AG20443 (cell line): ENCODE measurements at regions not wholly inside any gene's neighbourhood (a gene's known extent, or its start where the extent isn't known, plus 50 kb on each side); places are given as distances from the start of the nearest gene placed in this dataset.

ENCODE experiments used
- DNase-seq: peaks from one replicate; pipeline ENCODE4 v3.0.0; 2012; ENCODE audit warnings: low spot score, mixed read lengths

DNA sequence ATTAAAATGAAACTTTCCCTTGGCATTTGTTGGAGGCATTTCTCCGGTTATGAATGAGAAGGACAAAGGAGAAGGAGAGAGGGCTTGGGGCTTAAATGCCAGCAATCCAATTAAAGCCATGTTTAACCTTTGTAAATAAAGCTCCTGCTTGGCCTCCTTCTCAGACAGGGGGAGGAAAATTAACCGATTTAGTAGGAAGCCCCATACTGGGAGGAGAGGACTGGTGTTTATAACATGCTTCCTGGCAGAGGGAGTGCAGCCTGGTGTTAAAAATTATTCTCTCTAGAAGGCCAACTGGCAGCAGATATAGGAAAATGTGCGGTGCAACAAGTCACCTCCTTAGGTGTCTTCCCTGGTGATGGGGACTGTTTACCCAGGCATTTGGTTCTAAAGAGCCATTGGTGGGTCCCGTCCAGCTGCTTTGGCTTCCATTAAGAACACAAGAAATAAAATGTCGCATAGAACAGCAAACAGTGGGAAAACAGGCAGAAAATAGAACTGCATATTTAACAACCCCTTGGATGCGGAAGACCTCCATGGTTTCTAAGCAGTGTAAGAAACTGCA is 846.5 kb downstream of the TYW1 start:
- DNase-seq = no peak

DNA sequence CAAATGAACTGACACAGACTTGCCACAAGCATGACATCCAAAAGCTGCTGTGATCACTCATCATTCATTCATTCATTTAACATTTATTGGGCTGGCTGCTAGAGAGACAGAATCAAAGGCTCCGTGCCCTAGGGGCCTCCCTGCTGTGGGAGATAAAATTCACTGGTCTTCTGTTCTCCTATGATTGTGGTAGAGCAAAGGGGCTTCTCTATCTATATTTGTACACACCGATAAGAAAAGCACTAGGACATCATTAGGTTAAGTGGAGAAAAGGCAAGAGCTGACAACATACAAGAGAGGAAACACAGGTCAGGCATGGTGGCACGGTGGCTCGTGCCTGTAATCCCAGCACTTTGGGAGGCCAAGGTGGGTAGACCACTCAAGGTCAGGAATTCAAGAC is 847.0 kb downstream of the TYW1 start:
- DNase-seq = no peak

DNA sequence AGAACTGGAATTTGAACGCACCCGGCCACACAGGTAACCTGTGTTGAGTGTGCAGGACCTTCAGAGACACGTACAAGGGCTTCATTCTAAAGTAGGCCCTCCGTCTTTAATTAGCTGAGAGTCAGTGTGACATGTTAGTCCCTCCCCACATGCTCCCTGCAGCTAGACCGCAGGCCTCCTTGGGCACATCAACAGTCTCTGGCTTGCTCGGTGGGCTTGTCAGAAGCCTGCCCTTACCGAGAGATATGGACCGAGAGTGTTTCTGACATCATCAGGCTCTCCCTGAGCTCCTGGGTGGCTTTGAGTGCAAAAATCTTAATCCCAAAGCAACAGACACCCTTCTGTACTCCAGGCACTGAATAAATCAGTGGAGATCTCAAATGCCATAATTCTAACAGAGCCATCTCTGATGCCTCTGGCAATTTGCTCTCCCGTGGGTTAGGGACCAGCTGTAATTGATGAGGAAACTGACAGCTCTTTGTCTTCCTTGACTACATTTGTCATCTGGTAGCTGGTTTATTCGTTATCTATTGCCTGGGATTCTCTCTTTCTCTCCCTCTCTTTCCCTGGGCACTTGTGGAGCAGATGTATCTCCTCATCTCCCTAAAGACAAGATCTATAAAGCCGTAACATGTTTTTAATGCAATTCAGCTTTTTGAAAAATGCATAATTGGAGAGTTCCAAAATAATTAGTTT is 850.6 kb downstream of the TYW1 start:
- DNase-seq = no peak

DNA sequence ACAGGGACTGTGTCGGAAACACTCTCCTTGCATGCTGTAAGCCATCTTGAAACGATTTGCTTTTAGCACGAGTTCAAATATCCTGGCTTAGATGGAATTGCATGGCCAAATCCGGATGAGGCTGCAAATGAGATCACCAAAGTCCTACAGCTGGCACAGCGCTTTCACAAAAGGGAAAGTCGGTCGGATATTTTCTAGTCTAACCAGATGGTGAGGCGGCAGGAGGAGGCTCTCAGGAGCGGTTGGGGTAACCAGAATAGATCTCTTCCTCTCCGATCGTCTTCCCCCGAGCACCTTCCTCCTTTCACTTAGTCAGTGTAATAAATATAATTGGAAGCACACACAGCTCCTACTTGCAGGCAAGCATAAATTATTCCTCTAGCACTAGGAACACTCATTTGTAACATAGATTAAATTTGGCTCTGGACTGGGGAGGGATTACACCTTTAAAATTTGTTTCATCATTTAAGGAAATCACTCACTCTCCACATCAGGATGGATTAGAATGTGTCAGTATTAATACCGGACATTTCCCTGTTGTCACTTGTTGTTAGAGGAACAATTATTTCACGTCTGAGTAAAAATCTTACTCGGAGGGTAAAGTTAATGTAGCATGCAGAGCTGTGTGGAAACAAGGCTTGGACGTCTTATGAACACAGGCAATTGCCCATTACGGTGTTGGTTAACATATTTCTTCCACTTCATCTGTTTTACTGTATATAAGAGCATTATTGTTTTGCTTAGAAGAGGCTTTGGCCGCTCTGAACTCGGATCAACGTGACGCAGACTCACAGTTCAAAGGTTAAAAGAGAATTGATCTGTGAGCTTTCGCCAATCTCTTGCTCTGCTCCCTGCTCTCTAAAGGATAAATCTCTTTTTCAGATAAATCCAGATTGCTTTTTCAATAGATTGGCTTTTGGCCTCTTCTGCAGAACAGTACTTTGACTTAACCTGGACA is 857.9 kb downstream of the TYW1 start:
- peak; percentile 33 for DNase-seq

DNA sequence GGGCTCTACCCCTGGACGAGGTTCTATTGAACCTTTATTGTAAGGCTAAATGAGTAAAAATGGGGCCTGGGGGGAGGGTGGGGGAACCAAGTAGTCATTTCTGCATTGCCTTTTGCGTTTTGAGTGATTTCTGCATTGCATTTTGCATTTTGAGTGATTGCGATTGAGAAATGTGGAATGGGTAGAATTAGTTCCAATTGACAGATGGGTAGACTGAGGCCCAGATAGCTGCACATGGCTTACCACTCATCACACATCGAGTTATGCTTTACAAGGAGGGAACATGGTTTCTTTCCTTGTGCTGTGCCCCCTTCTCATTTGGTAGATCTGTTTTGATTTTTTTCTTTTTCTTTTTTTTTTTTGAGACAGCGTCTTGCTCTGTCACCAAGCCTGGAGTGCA is 858.7 kb downstream of the TYW1 start:
- DNase-seq = no peak

- no peak for DNase-seq
Measured at GRCh38 chr7:67856046-67856445, 859.4 kb downstream of the TYW1 start.

DNA sequence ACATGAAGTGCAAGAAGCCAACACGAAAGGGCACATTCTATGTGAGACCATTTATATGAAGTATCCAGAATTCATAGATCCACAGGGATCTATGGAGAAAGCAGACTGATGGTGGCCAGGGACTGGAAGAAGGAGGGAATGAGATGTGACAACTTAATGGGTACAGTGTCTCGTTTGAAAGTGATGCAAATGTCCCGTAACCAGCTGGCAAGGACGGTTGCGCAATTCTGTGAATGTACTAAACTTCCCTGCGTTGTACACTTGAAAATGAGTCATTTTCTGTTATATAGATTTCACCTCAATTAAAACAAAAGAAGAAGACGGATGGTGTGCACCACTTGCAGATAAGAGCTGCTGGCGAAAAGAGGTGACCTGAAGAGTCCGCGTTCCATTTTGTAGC is 861.1 kb downstream of the TYW1 start:
- DNase-seq = no peak

DNA sequence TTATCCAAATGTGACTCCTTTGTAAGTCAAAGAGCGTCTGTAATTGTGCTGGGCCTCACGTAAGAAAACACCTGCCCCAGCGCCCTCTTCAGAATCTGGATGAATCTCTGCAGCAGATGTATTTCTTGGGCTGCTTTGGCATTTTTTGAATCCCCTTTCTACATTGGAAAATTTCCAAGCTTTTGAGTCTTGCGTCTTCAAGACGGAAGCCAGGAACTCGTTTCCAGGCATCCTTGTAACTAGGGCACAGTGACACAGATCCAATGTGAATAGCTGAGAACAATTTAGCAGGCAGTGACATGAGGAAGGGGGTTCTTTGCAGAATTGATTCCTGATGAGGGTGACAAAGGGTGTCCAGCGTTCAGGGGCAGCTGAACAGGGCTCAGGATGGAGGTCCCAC is 862.3 kb downstream of the TYW1 start:
- DNase-seq = no peak

DNA sequence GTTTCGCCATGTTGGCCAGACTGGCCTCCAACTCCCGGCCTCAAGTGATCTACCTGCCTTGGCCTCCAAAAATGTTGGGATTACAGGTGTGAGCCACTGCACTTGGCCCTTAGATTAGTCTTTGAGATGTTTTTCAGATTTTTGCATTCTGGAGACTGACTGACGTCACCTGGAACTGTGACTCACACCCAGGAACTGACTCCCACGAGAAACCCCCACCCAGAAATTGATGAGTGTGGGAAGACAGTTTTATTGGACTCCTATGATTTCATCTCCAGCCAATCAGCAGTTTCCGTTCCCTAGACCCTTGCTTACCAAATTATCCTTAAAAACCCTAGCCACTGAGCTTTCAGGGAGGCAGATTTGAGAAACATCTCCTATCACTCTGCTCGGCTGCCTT is 867.3 kb downstream of the TYW1 start:
- DNase-seq = no peak

- no peak for DNase-seq
Measured at GRCh38 chr7:67866054-67866453, 869.4 kb downstream of the TYW1 start.

DNA sequence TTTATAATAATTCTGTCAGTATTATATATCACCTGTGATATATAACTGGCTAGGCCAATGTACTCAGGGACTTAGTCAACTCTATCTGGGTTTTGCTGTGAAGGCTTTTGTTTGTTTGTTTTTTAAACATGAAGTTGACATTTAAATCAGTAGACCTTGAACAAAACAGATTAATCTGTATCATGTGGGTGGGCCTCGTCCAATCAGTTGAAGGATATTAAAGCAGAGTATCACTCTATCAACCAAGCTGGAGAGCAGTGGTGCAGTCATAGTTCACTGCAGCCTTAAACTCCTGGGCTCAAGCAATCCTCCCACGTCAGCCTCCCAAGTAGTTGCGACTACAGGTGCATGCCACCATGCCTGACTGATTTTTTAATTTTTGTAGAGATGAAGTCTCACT is 870.2 kb downstream of the TYW1 start:
- DNase-seq = no peak

DNA sequence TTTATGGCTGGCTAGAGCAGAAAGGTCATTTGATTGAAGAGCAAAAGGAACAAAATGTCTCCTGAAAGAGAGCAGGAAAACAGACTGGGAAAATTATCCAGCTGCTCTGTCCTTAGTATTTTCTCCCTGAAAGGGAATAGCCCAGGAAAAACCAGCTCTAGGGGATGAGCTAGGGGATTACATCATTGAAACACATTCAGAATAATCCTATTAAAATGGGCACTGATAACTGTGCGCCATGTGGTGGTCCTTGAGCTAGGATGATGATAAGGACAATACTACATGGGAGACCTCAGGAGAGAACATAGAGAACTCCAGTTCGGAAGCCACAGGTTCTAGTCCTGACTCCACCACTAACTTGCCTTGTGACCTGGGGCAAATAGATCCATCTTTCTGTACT is 873.8 kb downstream of the TYW1 start:
- DNase-seq = no peak

DNA sequence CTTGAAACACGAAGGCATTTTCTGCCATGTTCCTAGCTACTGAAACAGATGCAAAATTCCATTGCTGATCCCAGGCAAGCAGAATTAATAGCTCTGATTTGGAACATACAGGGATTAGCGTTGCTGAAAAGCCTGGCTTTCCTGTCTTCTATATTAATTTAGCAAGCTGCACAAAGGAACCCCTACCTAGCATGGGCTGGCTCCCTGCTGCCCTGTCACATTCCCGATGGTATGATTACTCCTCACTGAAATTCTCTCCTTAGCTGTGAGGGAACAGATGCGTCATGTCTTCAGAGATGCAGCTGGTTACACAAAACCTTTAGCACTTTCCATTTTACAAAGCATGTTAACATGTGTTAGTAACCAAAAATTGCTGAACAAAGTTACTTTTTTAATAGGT is 878.9 kb downstream of the TYW1 start:
- no peak for DNase-seq

DNA sequence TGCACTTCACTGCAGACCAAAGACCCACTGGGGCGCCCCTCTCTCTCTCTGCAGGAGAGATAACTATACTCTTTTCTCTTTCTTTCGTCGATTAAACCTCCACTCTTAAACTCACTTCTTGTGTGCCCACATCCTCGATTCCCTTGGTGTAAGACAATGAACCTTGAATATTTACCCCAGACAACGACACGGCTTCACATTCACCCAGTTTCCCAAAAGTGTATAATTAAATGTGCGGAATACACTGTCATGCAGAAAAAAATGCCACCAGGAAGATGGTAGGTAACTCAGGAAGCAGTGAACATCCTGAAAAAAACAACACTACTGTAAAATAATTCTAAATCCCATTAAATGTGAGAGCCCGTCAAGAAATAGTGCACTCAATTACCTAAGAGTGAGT is 882.2 kb downstream of the TYW1 start:
- no peak for DNase-seq

GRCh38 chr7:67882843-67883242 is 886.2 kb downstream of the TYW1 start:
- no peak for DNase-seq

GRCh38 chr7:67890316-67890715 is 893.7 kb downstream of the TYW1 start:
- DNase-seq = no peak

DNA sequence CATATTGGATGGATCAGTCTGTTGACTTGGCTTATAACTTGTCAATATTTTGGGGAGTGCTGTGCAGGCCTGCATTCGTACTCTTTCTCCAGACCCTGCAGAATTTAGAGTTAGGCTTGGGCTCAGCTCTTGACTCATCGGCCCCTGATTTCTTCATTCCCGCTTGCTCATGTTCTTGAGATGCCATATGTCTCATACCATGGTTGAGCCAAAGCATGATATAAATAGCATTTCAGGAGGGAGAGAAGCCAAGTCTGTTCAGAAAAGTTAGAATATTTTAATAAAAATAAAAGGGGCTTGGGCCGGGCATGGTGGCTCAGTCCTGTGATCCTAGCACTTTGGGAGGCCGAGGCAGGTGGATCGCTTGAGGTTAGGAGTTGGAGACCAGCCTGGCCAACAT is 898.1 kb downstream of the TYW1 start:
- no peak for DNase-seq

GRCh38 chr7:67896721-67897120 is 900.1 kb downstream of the TYW1 start:
- DNase-seq = no peak

DNA sequence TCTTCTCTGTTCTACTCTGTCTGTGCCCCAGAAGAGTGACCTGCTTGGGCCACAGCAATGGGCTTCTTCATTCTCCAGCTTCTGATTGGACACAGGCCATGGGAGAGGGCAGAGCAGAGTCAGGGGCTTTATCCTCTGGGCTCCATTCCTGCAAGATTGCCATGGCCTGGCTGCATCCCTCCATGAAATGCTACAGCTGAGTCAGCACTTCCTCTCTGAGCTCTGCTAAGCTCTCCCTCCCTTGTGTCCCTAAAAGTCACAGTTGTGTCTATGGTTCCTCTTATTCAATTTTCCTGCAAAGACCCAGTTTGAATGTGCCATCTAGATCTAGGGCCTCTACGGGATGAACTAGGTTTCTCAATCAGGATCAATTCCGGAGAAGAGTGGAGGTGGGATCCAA is 903.8 kb downstream of the TYW1 start:
- no peak for DNase-seq

DNA sequence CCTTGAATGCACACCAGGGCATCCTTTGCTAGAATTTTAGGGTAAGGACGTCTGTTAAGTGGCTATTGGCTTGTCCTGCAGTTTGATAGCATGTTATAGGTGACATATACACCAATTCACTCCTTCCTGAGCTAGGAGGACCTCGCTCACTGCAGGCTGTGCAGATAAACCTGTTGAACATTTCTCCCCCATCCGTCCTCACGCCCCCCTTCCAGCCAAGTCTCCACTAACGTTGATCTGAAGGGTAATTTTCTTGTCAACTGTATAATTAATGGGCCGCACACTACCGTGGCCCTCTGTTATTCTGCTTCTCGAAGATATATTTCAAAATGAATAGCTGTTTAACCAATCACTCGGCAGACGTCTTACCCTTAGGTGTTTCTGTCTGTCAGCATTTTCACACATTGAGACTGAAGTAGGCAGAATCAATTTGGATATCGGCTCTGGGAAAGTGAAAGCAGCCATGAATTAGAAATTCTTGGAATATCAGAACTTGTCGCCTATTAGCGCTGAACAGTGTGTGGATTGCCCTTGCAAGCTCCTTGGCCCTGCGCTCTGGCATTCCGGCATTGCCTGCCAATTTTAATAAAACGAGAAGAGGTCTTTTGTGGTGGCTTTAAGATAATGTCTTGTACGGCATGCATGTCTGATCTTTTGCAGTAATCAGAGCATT is 905.3 kb downstream of the TYW1 start:
- DNase-seq = no peak

DNA sequence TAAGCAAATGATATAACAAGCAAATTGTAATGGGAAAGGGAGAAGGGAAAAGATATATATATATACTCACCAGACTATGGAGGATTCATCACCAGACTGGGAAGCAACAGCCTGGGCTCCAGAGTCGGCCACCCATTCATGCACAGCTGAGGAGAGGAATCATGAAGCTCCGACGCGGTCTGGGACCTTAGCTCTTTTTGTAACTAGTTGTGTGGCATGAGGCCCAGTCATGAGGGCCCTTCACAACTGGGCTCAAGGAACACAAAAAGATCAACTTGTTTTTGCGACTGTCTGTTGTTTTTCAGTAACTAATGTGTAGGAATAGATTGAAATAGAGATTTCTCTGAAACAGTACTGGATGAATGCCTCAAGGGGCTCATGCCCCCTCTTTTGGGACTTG is 911.2 kb downstream of the TYW1 start:
- no peak for DNase-seq

GRCh38 chr7:67912437-67912836 is 915.8 kb downstream of the TYW1 start:
- no peak for DNase-seq

DNA sequence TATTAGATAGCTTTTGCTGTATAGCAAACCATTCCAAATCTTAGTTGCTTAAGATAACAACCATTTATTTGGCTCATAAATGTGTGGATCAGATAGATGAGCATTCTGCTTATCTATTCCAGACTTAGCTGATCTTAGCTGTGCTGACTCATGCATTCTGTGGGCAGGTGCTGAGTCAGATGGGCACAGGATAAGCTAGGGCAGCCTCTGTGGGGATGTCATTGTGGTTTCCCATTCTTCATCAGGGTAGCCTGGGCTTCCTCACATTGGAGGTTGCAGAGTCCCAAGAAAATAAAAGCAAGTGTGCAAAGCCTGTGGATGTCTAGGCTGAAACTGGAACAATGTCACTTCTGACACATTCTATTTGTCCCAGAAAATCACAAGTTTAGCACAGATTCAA is 917.0 kb downstream of the TYW1 start:
- DNase-seq = no peak
